DND-41 (cell line): ENCODE measurements at regions not wholly inside any gene's neighbourhood (a gene's known extent, or its start where the extent isn't known, plus 50 kb on each side); places are given as distances from the start of the nearest gene placed in this dataset.

Experiments
- EZH2 ChIP-seq: IDR thresholded peaks from 3 replicates; pipeline ENCODE4 v1.6.1; 2012; ENCODE audit warnings: borderline replicate concordance, low read depth, mild to moderate bottlenecking, moderate library complexity, low read length, inconsistent platforms; ENCODE audit not compliant: severe bottlenecking
- TF ChIP-seq, protein P1 (sequence below): IDR thresholded peaks from 2 replicates; pipeline ENCODE4 v1.5.1; 2012; ENCODE audit warnings: borderline replicate concordance, low read length, moderate library complexity, mild to moderate bottlenecking; ENCODE audit not compliant: poor library complexity, severe bottlenecking; ENCODE audit errors: extremely low read depth

DNA sequence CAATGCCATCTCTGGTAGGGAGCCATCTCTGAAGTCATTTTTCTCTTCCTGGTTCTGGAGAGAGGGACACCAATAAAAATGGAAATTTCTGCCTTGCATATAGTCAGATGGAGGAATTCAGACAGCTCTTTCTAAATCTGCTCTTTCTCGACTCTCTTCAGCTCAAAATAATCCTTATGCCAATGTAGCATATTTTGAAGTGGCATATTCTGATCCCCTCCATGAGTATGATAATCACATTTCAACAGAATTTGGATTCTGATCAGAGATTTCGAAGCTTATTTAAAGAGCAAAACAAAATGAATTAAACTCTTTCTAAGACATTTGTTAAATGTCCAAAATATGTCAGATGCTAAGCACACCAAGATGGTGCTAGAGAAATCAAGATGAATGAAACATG, 267.1 kb upstream of the BTBD3 start:
- no peak for TF ChIP-seq EZH2
- TF ChIP-seq, protein P1, sequence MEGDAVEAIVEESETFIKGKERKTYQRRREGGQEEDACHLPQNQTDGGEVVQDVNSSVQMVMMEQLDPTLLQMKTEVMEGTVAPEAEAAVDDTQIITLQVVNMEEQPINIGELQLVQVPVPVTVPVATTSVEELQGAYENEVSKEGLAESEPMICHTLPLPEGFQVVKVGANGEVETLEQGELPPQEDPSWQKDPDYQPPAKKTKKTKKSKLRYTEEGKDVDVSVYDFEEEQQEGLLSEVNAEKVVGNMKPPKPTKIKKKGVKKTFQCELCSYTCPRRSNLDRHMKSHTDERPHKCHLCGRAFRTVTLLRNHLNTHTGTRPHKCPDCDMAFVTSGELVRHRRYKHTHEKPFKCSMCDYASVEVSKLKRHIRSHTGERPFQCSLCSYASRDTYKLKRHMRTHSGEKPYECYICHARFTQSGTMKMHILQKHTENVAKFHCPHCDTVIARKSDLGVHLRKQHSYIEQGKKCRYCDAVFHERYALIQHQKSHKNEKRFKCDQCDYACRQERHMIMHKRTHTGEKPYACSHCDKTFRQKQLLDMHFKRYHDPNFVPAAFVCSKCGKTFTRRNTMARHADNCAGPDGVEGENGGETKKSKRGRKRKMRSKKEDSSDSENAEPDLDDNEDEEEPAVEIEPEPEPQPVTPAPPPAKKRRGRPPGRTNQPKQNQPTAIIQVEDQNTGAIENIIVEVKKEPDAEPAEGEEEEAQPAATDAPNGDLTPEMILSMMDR, result no peak
